NCI-H69 (cell line): ENCODE measurements at regions not wholly inside any gene's neighbourhood (a gene's known extent, or its start where the extent isn't known, plus 50 kb on each side); places are given as distances from the start of the nearest gene placed in this dataset.
"Not testable (repeated sequence)": the region's sequence is repeated elsewhere in the genome, so short reads cannot be mapped to it uniquely, and the experiment has no call there.

Source experiments
- DNase-seq: peaks from one replicate; lab custom pipeline; 2025; lab: John Stamatoyannopoulos, UW

DNA sequence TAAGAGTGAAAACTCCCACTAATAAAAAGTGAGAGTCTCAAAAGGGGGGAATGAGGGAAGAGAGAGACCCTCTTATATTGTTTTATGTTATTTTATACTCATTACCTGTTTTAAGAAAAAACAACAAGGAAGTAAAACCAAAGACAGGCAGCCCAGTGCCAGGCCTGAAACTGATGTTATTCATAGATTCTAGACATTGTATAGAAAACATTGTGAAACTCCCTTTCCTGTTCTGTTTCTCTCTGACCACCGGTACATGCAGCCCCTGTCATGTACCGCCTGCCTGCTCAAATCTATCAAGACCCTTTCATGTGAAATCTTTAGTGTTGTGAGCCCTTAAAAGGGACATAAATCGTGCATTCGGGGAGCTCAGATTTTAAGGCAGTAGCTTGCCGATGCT, 216.4 kb upstream of the CNTN3 start:
- not testable (repeated sequence) for DNase-seq

DNA sequence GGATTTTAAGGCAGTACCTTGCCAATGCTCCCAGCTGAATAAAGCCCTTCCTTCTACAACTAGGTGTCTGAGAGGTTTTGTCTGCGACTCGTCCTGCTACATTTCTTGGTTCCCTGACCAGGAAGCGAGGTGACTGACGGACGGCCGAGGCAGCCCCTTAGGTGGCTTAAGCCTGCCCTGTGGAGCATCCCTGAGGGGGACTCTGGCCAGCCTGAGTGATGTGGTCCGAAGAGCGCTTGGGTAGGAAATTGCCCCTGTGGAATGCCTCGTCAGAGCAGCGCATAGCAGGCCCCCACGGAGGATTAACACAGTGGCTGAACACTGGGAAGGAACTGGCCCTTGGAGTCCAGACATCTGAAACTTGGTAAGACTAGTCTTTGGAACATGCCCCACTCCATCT, 210.9 kb upstream of the CNTN3 start:
- not testable (repeated sequence) for DNase-seq

DNA sequence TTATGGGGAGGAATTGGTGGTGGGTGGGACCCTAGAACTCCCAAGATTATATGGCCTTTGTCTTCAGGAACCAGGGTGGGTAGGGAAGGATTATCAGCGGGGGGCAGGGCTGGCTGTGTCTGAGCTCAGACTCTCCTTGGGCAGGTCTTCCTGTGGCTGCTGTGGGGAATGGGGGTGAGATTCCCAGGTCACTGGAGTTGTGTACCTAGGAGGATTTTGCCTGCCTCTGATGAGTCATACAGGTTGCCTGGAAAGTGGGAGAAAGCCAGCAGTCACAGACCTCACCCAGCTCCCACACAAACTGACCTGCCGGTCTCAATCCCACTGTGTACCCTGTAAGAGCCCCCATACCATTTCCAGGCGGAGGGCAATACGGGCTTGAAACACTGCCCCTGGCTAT, 209.9 kb upstream of the CNTN3 start:
- DNase-seq: no peak

DNA sequence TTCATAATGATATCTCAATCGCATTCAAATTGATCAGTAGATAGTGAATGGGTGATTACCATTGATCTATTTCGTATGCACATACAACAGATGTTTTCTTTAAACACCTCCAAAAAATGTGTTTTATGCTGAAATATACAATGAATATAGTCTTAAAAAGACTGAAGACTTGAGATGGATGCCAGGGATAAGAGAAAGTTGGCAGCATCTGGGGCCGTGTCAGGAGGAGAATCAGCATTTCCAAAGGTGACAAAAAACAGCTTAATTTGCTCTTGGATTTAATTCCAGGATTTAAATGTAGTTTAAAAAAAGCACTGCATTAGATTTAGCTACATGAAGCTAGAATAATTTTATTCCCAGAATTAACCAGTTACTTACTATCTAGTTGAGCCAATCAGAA, 199.7 kb upstream of the CNTN3 start:
- DNase-seq: no peak

DNA sequence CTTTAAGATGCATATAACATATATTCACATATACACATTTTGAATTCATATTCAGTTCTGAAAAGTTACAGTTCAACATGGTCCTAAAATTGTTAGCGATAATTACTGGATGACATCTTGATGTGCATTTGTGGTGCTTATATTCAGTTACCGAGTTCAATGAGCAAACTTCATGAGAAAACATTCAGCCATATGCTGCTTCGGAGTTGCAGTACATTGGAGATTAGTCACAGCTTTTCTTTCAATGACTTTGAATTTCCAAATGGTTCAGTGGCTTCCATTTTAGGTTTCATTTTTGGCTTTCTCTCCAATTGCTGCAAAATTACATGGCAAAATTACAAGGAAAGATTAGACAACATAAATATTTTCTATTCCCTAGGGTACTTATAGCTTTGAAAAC, 198.3 kb upstream of the CNTN3 start:
- DNase-seq: no peak

DNA sequence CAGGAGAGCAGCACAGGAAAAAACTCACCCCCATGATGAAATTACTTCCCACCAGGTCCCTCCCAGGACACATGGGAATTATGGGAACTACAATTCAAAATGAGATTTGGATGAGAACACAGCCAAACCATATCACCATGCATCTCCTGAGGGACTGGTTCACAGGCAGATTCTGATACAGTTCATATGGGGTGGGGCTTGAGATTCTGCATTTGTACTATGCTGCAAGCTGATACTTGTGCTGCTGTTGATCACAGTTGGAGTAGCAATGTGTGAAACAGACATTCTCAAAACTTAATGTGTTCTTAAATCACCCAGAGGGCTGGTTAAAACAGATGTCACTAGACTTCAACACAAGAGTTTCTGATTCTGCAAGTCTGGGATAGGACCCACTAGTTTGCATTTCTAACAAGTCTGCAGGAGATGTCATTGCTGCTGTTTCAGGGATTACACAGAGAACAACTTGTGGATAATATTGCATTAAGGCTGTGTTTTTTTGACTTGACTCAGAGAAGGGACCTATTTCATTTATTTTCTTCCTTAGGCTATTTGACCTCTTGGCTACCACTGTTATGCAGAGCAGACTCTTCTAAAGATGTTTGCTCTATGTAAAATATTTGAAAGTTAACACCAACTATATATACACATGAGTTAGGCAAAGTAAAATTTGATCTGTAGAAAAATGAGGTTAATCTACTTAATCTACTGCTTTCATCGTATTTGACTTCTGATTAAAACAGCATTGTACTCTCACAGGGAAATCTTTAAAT, 194.2 kb upstream of the CNTN3 start:
- DNase-seq: no peak

DNA sequence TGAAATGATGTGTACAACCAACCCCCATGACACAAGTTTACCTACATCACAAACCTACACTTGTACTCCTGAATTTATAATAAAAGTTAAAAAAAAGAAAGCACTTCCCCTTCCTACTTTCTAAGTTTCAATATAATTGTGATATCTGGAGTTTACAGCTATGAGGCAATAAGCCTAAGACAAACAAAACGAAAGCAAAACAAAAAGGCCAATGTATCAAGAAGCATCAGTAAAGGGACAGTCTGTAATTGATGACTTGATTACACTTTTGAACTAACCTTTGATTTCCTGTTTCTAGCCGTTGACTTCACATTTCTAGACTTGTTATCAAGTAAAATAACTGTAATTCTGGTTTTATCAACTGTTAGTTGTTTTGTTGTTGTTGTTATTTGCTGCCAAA, 187.5 kb upstream of the CNTN3 start:
- DNase-seq: no peak

DNA sequence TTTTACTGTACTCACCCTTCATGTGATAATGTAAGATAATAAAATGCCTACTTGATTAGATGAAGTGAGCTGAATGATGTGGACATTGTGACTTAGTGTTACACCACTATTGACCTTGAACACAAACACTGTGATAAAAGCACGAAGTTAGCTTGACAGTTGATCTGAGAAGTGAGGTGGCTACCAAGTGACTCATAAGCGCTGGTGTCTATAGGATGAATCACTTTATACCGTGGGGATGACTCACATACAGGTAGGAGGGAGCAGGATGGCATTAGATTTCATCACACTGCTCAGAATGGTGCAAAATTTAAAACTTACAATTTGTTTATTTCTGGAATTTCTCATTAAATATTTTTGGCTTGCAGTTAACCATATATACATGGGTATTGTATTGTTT, 174.7 kb upstream of the CNTN3 start:
- DNase-seq: peak; percentile 32

DNA sequence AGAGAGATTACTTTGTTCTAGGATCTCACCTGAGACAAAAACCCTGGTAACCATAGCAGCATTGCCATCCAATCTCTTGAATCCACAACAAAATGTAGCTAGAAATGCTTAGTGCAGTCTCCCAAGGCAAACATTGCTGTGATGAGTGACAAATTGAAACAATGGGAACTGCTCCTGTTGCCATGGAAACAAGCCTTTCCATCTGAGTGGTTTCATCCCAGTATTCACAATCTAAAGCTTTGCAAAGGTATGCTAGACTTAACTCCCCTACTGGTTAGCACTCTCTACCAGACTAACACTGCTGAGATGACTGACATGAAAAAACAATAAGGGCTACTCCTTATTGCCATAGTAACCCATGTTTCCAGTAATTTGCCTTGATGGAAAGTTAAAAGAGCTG, 172.6 kb upstream of the CNTN3 start:
- DNase-seq: peak; percentile 12

DNA sequence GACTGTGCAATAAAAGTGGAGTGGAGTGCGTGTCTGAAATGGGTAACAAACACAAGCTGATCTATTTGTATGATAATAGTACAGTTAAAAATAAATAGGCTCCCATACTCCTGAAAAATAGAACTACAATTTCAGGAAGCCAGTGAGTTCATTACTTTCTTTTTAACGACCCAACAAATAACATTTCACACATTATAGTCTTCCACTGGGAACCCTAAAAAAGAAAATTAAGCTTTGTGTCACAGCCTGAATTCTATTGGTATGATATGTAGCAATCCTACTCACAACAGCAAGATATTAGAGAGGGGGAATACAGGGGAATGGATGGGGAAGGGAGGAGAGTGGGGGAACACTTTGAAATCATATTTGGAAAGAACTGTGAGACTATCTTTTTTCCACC, 156.9 kb upstream of the CNTN3 start:
- DNase-seq: no peak

DNA sequence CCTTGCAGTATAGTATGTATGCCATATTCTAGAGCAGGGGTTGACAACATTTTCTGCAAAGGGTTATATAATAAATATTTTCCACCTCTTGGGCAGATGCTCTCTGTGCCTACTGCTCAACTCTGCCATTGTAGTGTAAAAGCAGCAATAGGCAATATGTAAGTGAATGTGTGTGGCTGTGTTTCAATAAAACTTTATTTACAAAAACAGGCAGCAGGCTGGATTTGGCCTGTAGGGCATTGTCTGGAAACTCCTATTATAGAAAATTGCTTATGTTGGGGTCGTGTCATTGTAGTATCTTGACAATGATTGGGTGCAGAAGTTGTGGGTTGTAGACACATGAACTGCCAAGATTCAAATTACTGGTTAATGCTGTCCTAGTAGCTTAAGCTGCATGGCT, 153.6 kb upstream of the CNTN3 start:
- no peak for DNase-seq

DNA sequence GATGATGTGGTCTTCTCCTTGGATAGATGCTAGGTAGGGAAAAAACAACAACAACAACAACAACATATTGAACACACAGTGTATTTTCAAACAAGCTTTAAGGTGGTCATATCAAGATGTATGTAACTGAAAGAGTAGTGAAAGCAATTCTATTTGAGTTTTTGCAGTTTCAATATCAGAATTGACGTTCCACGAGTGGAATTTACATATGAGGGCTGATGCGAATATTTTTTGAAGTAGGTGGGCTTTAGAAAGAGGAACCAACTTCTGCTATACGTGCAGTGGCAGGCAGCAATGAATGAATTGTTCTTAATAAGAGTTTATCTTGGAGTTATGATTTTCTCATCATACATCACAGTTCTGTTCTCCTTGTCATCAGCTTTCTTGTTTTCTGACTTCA, 151.9 kb upstream of the CNTN3 start:
- DNase-seq: no peak

DNA sequence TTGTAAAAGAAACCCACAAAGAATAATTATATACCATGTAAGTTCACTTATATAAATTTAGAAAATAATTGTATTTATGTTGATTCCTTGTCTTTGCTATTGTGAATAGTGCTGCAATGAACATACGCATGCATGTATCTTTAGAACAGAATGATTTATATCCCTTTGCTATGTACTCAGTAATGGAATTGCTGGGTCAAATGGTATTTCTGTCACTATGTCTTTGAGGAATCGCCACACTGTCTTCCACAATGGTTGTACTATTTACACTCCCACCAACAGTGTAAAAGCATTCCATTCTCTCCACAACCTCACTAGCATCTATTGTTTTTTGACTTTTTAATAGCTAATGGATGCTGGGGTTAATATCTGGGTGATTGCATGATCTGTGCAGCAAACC, 149.4 kb upstream of the CNTN3 start:
- no peak for DNase-seq

DNA sequence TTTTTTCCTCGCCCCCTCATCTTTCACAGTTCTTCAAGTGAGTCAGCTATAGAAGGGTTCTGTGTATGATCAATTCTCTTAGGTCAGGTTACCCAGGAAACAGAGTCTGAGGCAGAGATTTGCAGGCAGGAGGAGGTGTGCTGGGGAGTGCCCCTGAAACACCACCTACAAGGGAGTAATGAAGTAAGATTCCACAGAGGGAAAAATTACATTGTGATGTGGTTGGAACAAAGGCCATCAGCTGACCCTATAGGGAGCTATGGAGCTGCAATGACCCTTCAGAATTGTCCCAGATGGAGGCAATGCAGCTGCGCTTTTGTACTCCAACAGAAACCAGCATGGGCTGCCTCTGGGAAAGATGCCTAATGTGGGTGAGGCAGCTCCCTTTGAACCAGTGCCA, 142.2 kb upstream of the CNTN3 start:
- peak; percentile 72 for DNase-seq

DNA sequence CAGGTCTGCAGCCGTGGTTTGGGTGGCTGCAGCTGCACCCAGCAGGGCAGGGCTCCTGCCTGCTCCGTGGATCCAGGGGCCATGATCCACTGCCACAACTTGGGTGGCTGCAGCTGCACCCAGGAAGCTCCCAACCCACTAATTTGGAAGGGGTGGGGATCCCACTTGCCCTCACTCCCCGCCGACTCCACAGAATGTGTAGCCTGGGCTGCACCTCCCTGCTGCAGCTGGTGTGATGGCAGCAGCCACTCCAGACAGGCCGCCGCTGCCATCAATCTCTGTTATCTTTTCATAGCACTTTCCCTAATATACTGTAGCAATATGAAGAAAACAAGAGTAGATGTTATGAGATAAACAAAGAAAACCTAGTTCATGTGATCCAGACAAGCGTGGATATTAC, 137.8 kb upstream of the CNTN3 start:
- no peak for DNase-seq

DNA sequence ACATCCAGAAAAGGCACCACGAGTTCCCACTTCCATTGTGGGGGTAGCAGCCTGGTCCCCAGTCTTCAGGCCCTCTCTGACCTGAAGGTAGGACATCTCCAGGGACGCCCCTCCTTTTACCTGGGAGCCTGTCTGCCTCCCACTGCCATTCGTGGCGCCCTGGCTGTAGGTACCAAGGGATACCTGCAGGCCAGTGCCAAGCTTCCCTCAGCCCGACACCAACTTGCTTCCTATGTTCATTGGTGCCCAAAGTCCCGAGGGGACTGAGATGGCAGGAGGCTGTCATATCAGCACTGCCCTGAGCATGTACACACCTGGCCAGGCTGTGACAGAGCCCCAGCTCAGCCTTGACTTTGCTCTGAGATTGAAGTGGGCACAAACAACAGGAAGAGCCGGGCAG, 137.3 kb upstream of the CNTN3 start:
- DNase-seq: no peak

DNA sequence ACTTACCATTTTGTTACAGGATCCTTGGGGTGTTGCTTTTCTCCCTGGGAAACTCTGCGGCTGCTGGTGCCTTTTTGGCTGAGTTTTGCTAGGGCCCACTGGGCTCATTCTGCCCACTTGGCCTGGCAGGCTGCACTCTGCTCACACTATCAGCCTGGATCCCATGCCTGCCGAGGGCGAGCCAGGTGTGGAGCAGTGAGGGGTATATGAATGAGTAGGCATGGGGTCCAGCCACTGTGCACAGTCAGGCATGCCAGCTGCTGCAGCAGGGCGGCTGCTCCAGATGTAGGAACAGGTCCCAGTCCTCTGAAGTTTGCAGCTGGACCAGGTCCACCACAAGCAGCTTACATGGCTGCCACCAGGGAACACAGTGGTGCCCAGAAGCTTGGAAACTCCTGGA, 136.4 kb upstream of the CNTN3 start:
- DNase-seq: no peak

DNA sequence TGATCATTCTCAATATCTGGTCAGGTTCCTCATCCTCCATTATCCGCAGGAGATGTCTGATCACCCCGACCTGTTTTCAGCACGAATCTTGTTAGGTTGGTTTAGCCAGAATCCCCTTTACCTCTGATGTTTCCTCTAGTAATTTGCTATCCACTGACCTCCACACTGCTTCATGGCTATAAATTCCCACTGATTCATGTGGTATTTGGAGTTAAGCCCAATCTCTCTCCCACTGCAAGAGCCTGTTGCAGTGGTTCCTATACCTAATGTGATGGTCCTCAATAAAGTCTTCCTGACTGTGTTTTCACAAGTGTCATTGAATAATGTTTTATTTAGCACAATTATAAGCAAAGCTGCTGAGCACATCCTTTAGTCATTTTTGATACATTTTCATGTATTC, 124.8 kb upstream of the CNTN3 start:
- no peak for DNase-seq

DNA sequence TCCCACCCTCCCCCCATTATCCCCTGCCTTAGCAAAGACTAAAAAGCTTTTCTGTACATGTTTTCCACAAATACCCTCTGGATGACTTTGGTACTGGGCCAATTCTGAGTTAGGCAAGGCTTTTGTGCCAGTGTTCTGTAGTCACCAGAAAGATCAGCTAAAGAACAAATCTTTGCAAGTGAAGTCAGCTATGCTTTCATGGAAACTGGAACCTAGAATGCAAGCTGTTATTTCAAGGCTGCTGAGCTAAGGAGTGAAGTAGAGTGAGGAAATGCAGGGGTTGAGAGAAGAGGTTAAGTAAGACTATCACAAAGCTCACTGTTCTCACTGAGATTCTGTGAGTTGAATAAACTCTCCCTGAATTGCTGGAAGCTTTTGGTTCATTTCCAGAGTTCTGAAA, 107.8 kb upstream of the CNTN3 start:
- DNase-seq: no peak

DNA sequence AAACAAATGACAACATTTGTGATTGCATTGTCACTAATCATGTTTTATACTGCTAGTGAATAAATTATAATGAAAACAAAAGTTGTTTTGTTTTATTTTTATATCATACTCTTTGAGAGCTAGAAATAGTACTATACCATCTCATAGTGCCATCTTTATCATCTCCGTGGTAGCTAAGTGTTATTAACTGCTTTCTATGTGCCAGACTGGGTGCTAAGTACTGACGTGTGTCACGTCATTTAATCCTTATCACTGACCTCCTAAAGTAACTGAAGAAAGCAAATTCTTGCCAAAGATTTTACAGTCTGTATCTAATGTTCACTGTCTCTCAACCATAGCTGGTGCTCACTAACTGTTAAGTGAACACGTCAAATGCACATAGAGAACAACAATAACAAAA, 99.5 kb upstream of the CNTN3 start:
- DNase-seq: no peak

DNA sequence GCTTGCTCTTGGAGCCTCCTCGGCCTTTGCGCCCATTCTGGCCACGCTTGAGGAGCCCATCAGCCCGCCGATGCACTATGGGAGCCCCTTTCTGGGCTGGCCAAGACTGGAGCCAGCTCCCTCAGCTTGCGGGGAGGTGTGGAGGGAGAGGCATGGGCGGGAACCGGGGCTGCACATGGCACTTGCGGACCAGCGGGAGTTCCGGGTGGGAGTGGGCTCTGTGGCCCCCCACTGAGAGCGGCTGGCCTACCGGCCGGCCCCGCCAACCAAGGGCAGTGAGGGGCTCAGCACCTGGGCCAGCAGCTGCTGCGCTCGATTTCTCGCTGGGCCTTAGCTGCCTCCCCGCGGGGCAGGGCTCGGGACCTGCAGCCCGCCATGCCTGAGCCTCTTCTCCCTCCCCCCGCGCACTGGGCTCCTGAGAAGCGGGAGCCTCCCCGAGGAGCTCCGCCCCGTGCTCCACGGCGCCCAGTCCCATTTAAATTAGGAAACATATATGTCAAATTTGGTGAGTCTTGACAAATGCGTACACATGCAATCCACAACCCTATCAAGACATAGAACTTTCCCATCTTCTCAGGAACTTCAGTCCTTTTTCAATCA, 97.6 kb upstream of the CNTN3 start:
- no peak for DNase-seq

DNA sequence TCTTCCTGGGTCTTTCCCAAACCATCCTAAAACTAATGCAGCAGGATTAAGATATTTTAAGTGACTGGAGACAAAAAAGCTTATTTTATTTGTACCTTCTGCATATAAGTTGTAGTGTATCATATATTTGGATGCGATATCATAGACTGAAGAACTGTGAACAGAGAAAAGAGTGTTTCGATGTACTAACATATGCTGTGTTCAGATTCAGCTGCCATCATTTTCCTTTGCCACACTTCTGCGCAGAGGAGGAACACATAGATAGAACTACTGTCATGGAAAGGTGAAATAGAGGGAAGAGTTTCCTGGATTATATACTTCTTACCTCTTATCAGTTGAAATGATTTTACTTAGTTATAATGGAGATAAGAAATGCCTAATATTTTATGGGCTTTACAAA, 95.5 kb upstream of the CNTN3 start:
- DNase-seq: no peak

DNA sequence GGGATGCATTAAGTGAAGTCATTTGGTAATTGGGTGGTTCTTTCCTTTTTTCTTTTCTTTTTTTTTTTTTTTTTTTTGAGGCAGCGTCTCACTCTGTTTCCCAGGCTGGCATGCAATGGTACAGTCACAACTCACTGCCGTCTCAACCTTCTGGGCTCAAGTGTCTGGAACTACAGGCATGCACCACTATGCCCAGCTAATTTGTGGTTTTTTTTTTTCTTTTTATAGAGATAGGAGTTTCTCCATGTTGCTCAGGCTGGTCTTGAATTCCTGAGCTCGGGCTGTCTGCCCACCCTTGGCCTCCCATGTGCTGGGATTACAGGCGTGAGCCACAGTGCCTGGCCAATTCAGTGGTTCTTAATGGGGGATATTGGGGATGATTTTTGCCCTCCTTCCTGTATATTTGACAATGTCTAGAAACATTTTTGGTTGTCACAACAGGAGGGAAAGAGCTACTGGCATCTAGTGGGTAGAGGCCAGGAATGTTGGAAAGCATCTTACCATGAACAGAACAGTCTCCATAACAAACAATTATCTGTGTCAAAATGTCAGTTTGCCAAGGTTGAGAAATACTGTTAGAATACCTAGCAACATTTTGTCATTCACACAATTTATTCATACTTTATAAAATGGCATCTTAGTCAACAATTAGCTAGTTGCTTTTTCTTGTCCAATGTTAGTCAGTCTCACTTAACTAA, 79.4 kb upstream of the CNTN3 start:
- DNase-seq: no peak

DNA sequence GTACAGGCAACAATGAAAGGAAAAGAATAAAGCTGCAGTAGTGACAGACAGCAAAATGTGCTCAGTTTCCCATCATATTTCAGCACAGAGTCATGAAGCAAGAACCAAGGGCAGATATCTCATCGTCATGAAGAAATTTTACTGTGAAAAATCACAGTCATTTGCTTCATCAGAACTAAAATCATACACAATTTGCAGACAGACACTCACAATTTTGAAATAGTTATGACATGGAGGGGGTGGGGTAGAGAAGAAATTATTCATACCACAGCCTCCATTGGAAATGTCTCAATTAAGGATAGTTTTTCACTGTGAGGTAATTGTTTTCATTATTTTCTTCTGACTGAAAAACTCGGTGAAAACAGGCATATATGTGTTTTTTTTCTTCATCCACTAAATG, 78.8 kb upstream of the CNTN3 start:
- DNase-seq: no peak
